Thoracic aorta (tissue), 2 donors: ENCODE measurements at regions not wholly inside any gene's neighbourhood (a gene's known extent, or its start where the extent isn't known, plus 50 kb on each side); places are given as distances from the start of the nearest gene placed in this dataset.

Experiments
- ATAC-seq: fragments of 150-250 bp; one replicate; pipeline ENCODE4 v1.8.0; 2017; ENCODE audit warnings: low read depth; ENCODE audit not compliant: insufficient number of reproducible peaks, low FRiP score
- DNase-seq: peaks from one replicate; pipeline ENCODE4 v3.0.0-alpha.2; 2020; ENCODE audit warnings: low spot score
- H3K27ac ChIP-seq, 2 donors: fragments of 200-600 bp; sonication (generic); 1 replicate in 1 of 2; 2 replicates in 1 of 2; pipeline ENCODE4 v1.5.1; 2016; ENCODE audit warnings: mild to moderate bottlenecking in 2 of 2, moderate library complexity in 2 of 2
- H3K27me3 ChIP-seq: fragments of 200-600 bp; sonication (generic); replicated peaks from 2 replicates; pipeline ENCODE4 v1.6.0; 2016; ENCODE audit warnings: mild to moderate bottlenecking; ENCODE audit not compliant: insufficient read depth
- H3K36me3 ChIP-seq: fragments of 200-600 bp; sonication (generic); one replicate; pipeline ENCODE4 v1.5.1; 2016
- H3K4me1 ChIP-seq, 2 donors: fragments of 200-600 bp; sonication (generic); 1 replicate in 1 of 2; 2 replicates in 1 of 2; pipeline versions ENCODE4 v1.5.1 to v1.6.0; 2016; ENCODE audit warnings: low read depth in 2 of 2, mild to moderate bottlenecking in 1 of 2; ENCODE audit not compliant: control insufficient read depth in 1 of 2
- H3K4me3 ChIP-seq: fragments of 200-600 bp; sonication (generic); 2 replicates; pipeline ENCODE4 v1.5.1; 2016; ENCODE audit warnings: mild to moderate bottlenecking
- H3K9me3 ChIP-seq: fragments of 200-600 bp; sonication (generic); 2 replicates; pipeline ENCODE4 v1.5.1; 2016
- CTCF ChIP-seq: fragments of 200-600 bp; sonication (generic); IDR thresholded peaks from one replicate; pipeline ENCODE4 v1.5.1; 2019; ENCODE audit warnings: antibody characterized with exemption

GRCh38 chr13:70604448-70604847, 496.2 kb upstream of the KLHL1 start:
- ATAC-seq (no peak), DNase-seq (no peak)
- H3K27me3 ChIP-seq = no peaks in the 10 kb centered on the region
- no peak overlapping the region for H3K27ac ChIP-seq
- no peaks in the 10 kb centered on the region for H3K4me1 ChIP-seq
- no peaks in the 10 kb centered on the region for H3K9me3 ChIP-seq
- no peaks in the 10 kb centered on the region for H3K36me3 ChIP-seq
- no peak for TF ChIP-seq CTCF
- no peak overlapping the region for H3K4me3 ChIP-seq

- Histone ChIP-seq H3K36me3 (no peaks in the 10 kb centered on the region), H3K9me3 (no peaks in the 10 kb centered on the region), H3K27me3 (no peaks in the 10 kb centered on the region), H3K27ac (no peak overlapping the region), H3K4me3 (no peak overlapping the region), H3K4me1 (no peaks in the 10 kb centered on the region)
- DNase-seq (no peak), ATAC-seq (no peak)
- no peak for TF ChIP-seq CTCF
Measured at GRCh38 chr13:70593716-70594115, 485.5 kb upstream of the KLHL1 start.

- DNase-seq (no peak), ATAC-seq (no peak)
- Histone ChIP-seq H3K4me3 (no peak overlapping the region), H3K27ac (no peak overlapping the region), H3K27me3 (no peaks in the 10 kb centered on the region), H3K9me3 (no peaks in the 10 kb centered on the region), H3K4me1 (no peaks in the 10 kb centered on the region), H3K36me3 (no peaks in the 10 kb centered on the region)
- TF ChIP-seq CTCF = no peak
Measured at GRCh38 chr13:70585109-70585508, 476.9 kb upstream of the KLHL1 start.

GRCh38 chr13:70580825-70581224, 472.6 kb upstream of the KLHL1 start:
- Histone ChIP-seq H3K27me3 (no peaks in the 10 kb centered on the region), H3K4me3 (no peak overlapping the region), H3K4me1 (no peaks in the 10 kb centered on the region), H3K9me3 (no peaks in the 10 kb centered on the region), H3K27ac (no peak overlapping the region), H3K36me3 (no peaks in the 10 kb centered on the region)
- DNase-seq (no peak), ATAC-seq (no peak)
- no peak for TF ChIP-seq CTCF

- no peak for TF ChIP-seq CTCF
- Histone ChIP-seq H3K9me3 (no peaks in the 10 kb centered on the region), H3K27me3 (no peaks in the 10 kb centered on the region), H3K4me3 (no peak overlapping the region), H3K4me1 (no peaks in the 10 kb centered on the region), H3K27ac (no peak overlapping the region), H3K36me3 (no peaks in the 10 kb centered on the region)
- ATAC-seq (no peak), DNase-seq (no peak)
Measured at GRCh38 chr13:70579941-70580340, 471.7 kb upstream of the KLHL1 start.
